AG04449 (cell line): ENCODE measurements at regions not wholly inside any gene's neighbourhood (a gene's known extent, or its start where the extent isn't known, plus 50 kb on each side); places are given as distances from the start of the nearest gene placed in this dataset.

Experiments used
- CTCF ChIA-PET: fragments of 350-600 bp; formaldehyde crosslinking; extraction: SDS; loops from one replicate; lab custom pipeline; 2021; ENCODE audit warnings: antibody characterized with exemption; lab: Yijun Ruan, JAX
- POLR2A ChIA-PET: fragments of 400-600, 350-600 bp; formaldehyde crosslinking; extraction: SDS; loops from one replicate; lab custom pipeline; 2020; ENCODE audit warnings: antibody characterized with exemption, inconsistent platforms; lab: Yijun Ruan, JAX
- DNase-seq: peaks from one replicate; pipeline ENCODE4 v3.0.0-alpha.2; 2010; ENCODE audit warnings: low read depth, low spot score
- H3K4me3 ChIP-seq: 2 replicates; pipeline ENCODE4 v1.5.1; 2011; ENCODE audit warnings: low read depth, mild to moderate bottlenecking, control low read depth, low read length
- TF ChIP-seq, protein P1 (sequence below): IDR thresholded peaks from one replicate; pipeline ENCODE4 v1.5.1; 2011; ENCODE audit warnings: mild to moderate bottlenecking, moderate library complexity, low read length, control low read depth, inconsistent platforms; ENCODE audit not compliant: insufficient read depth; ENCODE audit errors: missing control alignments

DNA sequence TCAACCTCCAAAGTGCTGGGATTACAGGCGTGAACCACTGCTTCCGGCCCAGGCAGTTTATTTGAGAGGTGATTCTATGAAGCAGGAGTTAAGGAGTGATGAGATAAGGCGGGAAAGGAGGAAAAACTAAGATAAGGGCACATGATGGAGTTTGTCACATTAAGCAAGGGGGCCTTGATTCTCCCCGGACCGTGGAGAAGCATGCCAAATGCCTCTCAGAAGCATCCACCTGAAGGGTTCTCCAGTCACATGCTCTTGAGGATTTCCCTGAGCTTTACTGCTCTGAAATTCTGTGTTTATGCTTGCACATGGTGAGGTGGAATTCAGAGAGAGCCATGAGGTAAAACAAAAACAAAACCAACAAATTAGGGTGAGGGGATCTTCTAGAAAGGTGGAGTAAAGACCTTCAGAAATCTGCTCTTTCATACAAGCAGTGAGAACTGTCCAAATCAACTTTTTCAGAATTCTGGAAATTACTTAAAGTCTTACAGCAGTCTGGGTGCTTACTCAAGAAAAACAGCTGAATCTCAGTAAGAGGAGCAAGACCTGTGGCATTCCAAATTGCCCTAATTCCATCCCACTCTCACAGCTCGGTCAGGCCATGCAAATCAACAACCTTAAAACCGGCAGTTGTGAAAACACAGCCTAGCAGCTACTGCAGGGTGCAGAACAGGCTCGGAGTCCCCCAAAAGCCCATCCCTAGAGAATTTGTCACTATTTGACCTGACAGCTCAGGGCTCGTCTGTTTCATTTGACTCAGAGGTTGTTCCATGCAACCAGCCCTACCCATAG is 69.1 kb upstream of the CTLA4 start:
- CTCF ChIA-PET, result interaction anchor here (0.7 to 3.7 kb wide), 3 partner anchors 15 to 345 kb away, joined by 3 to 12 read pairs (median 3); no protein-coding TSS in a partner anchor
- no peak overlapping the region for H3K4me3 ChIP-seq
- POLR2A ChIA-PET, result interaction anchor here (0.6 to 1.1 kb wide), 3 partner anchors 9 to 336 kb away, joined by 3 read pairs; no protein-coding TSS in a partner anchor
- DNase-seq, result no peak
- TF ChIP-seq, protein P1, sequence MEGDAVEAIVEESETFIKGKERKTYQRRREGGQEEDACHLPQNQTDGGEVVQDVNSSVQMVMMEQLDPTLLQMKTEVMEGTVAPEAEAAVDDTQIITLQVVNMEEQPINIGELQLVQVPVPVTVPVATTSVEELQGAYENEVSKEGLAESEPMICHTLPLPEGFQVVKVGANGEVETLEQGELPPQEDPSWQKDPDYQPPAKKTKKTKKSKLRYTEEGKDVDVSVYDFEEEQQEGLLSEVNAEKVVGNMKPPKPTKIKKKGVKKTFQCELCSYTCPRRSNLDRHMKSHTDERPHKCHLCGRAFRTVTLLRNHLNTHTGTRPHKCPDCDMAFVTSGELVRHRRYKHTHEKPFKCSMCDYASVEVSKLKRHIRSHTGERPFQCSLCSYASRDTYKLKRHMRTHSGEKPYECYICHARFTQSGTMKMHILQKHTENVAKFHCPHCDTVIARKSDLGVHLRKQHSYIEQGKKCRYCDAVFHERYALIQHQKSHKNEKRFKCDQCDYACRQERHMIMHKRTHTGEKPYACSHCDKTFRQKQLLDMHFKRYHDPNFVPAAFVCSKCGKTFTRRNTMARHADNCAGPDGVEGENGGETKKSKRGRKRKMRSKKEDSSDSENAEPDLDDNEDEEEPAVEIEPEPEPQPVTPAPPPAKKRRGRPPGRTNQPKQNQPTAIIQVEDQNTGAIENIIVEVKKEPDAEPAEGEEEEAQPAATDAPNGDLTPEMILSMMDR, result no peak

DNA sequence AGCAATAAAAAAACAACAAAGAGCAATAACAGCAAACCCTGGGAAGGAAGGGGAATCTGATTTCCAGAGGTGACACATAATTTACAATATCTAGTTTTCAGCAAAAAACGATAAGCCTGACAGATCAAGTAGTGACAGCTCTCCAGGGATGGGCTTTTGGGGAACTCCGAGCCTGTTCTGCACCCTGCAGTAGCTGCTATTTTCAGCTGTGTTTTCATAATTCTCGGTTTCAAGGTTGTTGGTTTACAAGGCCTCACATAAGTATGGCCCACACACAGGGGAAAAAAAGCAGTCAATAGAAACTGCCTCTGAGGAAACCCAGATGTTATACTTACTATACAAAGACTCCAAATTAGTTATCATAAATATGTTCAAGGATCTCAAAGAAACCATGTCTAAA is 67.7 kb upstream of the CTLA4 start:
- ChIA-PET CTCF (no interaction called here), POLR2A (no interaction called here)
- H3K4me3 ChIP-seq, result no peak overlapping the region
- TF ChIP-seq, protein P1, result no peak
- no peak for DNase-seq

DNA sequence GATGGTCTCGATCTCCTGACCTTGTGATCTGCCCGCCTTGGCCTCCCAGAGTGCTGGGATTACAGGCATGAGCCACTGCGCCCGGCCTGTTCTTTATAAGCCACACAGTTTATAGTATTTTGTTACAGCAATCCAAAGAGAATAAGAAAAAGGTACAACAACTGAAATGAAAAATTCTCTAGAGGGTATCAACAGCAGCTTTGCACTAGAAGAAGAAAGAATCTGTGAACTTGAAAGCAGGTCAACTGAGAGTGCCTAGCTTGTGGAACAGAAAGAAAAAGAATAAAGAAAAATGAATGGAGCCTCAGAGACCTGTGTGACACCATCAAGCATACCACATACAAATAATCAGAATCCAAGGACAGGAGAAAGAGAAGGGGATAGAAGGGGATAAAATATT is 66.8 kb upstream of the CTLA4 start:
- no peak overlapping the region for H3K4me3 ChIP-seq
- no peak for DNase-seq
- TF ChIP-seq, protein P1, result no peak
- ChIA-PET POLR2A (no interaction called here), CTCF (interaction anchor here (0.9 kb wide), 1 partner anchor 18 kb away, joined by 3 read pairs; no protein-coding TSS in a partner anchor)

DNA sequence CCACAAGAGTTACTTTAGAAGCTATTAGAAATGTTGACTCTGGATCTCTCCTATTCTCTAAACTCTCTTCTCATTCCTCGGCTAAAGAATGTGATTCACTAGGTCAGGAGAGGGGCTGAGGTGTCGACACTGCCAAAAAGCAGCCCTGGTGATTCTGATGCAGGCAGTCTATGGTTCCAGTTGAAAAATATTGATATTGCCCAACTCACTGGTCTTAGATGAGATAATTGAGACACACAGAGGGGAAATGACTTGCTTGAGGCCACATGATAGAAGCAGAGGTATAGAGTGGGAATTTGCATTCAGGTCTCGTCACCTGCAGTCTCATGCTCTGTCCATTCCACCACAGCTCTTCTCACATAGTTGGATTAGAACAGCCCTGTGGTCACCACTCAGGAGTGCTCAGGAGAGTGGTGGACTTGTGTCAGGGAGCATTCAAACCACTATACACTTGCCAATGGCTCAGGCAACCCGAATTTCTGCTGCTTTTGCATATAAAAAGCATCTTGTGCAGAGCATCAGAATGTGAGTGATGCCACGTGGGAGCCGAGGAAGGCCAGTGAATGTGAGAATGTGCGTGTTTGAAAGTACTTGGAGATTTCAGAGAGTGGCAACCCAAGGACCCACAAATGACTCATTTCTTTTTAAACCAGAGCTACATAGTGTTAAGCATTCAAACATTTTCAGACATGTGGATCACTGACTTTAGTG is 65.1 kb upstream of the CTLA4 start:
- DNase-seq, result peak; percentile 92
- CTCF ChIA-PET, result interaction anchor here (1.1 to 1.4 kb wide), 2 partner anchors 11 to 19 kb away, joined by 3 to 5 read pairs; no protein-coding TSS in a partner anchor
- POLR2A ChIA-PET, result interaction anchor here (0.7 to 2.1 kb wide), 5 partner anchors 9 to 267 kb away, joined by 3 to 4 read pairs (median 4); no protein-coding TSS in a partner anchor

DNA sequence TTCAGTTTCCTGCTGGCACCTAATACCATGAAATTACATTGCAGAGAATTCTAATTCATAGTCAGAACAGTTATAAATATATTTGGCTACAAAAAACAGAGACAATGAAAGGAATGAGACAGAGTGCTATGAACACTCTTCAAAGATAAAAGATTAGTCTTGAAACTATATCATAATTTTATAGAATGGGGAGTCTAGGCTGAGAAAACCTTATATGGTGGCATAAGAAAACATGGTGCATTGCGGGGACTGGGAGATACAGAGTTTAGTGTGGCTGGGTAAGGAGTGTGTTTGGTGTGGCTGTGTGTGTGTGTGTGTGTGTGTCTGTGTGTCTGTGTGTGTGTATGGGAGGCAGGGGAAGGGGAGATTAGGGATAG is 64.5 kb upstream of the CTLA4 start:
- H3K4me3 ChIP-seq, result no peak overlapping the region
- ChIA-PET POLR2A (interaction anchor here (0.6 to 2.1 kb wide), 6 partner anchors 9 to 267 kb away, joined by 3 to 4 read pairs (median 4); no protein-coding TSS in a partner anchor), CTCF (interaction anchor here (1.4 kb wide), 1 partner anchor 10 kb away, joined by 3 read pairs; no protein-coding TSS in a partner anchor)
- TF ChIP-seq, protein P1, result no peak
- DNase-seq, result no peak

More for the DNA sequence above, 65.1 kb upstream of the CTLA4 start:
- no peak overlapping the region for H3K4me3 ChIP-seq
- TF ChIP-seq, protein P1, result no peak
